CD4-positive, CD25-positive, alpha-beta regulatory T cell (primary cell): ENCODE measurements at regions not wholly inside any gene's neighbourhood (a gene's known extent, or its start where the extent isn't known, plus 50 kb on each side); places are given as distances from the start of the nearest gene placed in this dataset.
"Not testable (repeated sequence)": the region's sequence is repeated elsewhere in the genome, so short reads cannot be mapped to it uniquely, and the experiment has no call there.

ENCODE experiments used
- ATAC-seq, 2 donors: fragments of 150-1000 bp; cut with Tn5 transposase; one replicate each; pipeline ENCODE4 v1.10.0; 2021; ENCODE audit warnings: low read depth in 2 of 2, moderate number of reproducible peaks in 2 of 2, moderate library complexity in 1 of 2
- DNase-seq, 3 donors: peaks; one replicate each; pipeline versions ENCODE4 v3.0.0 to v3.0.0-alpha.2; 2012 to 2022; ENCODE audit warnings: mixed read lengths in 1 of 3
- H3K27ac ChIP-seq: one replicate; pipeline ENCODE4 v1.7.0; 2013; ENCODE audit warnings: mild to moderate bottlenecking, low read length; ENCODE audit not compliant: insufficient read depth, poor library complexity, severe bottlenecking
- H3K27me3 ChIP-seq: one replicate; pipeline ENCODE4 v1.7.0; 2013; ENCODE audit warnings: low read length; ENCODE audit not compliant: control insufficient read depth, insufficient read depth
- H3K36me3 ChIP-seq: one replicate; pipeline ENCODE4 v1.7.0; 2013; ENCODE audit warnings: mild to moderate bottlenecking, low read length, moderate library complexity; ENCODE audit not compliant: control insufficient read depth, insufficient read depth
- H3K4me1 ChIP-seq: 2 replicates; pipeline ENCODE4 v1.7.0; 2013; ENCODE audit warnings: mild to moderate bottlenecking, low read length; ENCODE audit not compliant: insufficient read depth, control insufficient read depth, poor library complexity, severe bottlenecking
- H3K4me3 ChIP-seq: one replicate; pipeline ENCODE4 v1.7.0; 2013; ENCODE audit warnings: low read depth, mild to moderate bottlenecking, low read length, moderate library complexity
- H3K9me3 ChIP-seq, 2 experiments: 1 replicate in 1 of 2; 2 replicates in 1 of 2; pipeline ENCODE4 v1.7.0; 2013; ENCODE audit warnings: low read length in 2 of 2, mild to moderate bottlenecking in 1 of 2, moderate library complexity in 1 of 2; ENCODE audit not compliant: control insufficient read depth in 2 of 2
- H3K27ac Mint-ChIP-seq, 3 donors: one replicate each; pipeline ENCODE4 v1.8.0; 2020 to 2022; ENCODE audit warnings: mild to moderate bottlenecking in 3 of 3, mixed read lengths in 3 of 3, moderate library complexity in 2 of 3
- H3K27me3 Mint-ChIP-seq: one replicate; pipeline ENCODE4 v1.8.0; 2022; ENCODE audit warnings: mild to moderate bottlenecking, mixed read lengths
- H3K36me3 Mint-ChIP-seq: one replicate; pipeline ENCODE4 v1.8.0; 2020; ENCODE audit warnings: mixed read lengths
- H3K4me1 Mint-ChIP-seq, 4 donors: one replicate each; pipeline ENCODE4 v1.8.0; 2020 to 2022; ENCODE audit warnings: mixed read lengths in 4 of 4, mild to moderate bottlenecking in 1 of 4
- H3K4me3 Mint-ChIP-seq, 4 donors: one replicate each; pipeline ENCODE4 v1.8.0; 2020 to 2022; ENCODE audit warnings: mild to moderate bottlenecking in 4 of 4, mixed read lengths in 4 of 4, moderate library complexity in 3 of 4
- H3K9me3 Mint-ChIP-seq, 7 donors: one replicate each; pipeline ENCODE4 v1.8.0; 2020 to 2022; ENCODE audit warnings: mixed read lengths in 7 of 7, mild to moderate bottlenecking in 3 of 7, moderate library complexity in 2 of 7

GRCh38 chr6:165766026-165766425 lies 103.0 kb upstream of the PDE10A start:
- Histone ChIP-seq H3K27me3 (no peaks in the 10 kb centered on the region), H3K27ac (no peak overlapping the region), H3K36me3 (no peaks in the 10 kb centered on the region), H3K4me1 (no peaks in the 10 kb centered on the region), H3K4me3 (no peak overlapping the region), H3K9me3 (no peaks in the 10 kb centered on the region)
- H3K4me3 Mint-ChIP-seq = no peak overlapping the region
- H3K9me3 Mint-ChIP-seq = peaks cover 0 to 4% (median 0%) of the 10 kb centered on the region in 7 donors
- ATAC-seq (no peak), DNase-seq (no peak)
- no peak overlapping the region for H3K27ac Mint-ChIP-seq
- no peaks in the 10 kb centered on the region for H3K27me3 Mint-ChIP-seq
- no peaks in the 10 kb centered on the region for H3K36me3 Mint-ChIP-seq
- no peaks in the 10 kb centered on the region for H3K4me1 Mint-ChIP-seq

- not testable (repeated sequence) for ATAC-seq, DNase-seq, H3K36me3 Mint-ChIP-seq, H3K36me3 ChIP-seq, H3K4me3 Mint-ChIP-seq, H3K4me3 ChIP-seq, H3K27me3 ChIP-seq, H3K27me3 Mint-ChIP-seq, H3K9me3 Mint-ChIP-seq, H3K27ac ChIP-seq, H3K4me1 ChIP-seq, H3K9me3 ChIP-seq, H3K4me1 Mint-ChIP-seq, H3K27ac Mint-ChIP-seq
Observed at GRCh38 chr6:165765256-165765655, 102.2 kb upstream of the PDE10A start.

- Histone ChIP-seq H3K36me3 (no peaks in the 10 kb centered on the region), H3K4me1 (no peaks in the 10 kb centered on the region), H3K9me3 (no peaks in the 10 kb centered on the region), H3K27ac (no peak overlapping the region), H3K27me3 (no peaks in the 10 kb centered on the region), H3K4me3 (no peak overlapping the region)
- no peak for ATAC-seq
- H3K9me3 Mint-ChIP-seq = peaks cover 0 to 4% (median 0%) of the 10 kb centered on the region in 7 donors
- no peaks in the 10 kb centered on the region for H3K4me1 Mint-ChIP-seq
- H3K27ac Mint-ChIP-seq = no peak overlapping the region
- H3K4me3 Mint-ChIP-seq = no peak overlapping the region
- no peaks in the 10 kb centered on the region for H3K36me3 Mint-ChIP-seq
- H3K27me3 Mint-ChIP-seq = no peaks in the 10 kb centered on the region
- DNase-seq = no peak
Observed at GRCh38 chr6:165762876-165763275, 99.8 kb upstream of the PDE10A start.

- no peaks in the 10 kb centered on the region for H3K4me1 Mint-ChIP-seq
- H3K27me3 ChIP-seq = no peaks in the 10 kb centered on the region
- H3K36me3 ChIP-seq = no peaks in the 10 kb centered on the region
- H3K4me3 ChIP-seq = no peak overlapping the region
- no peaks in the 10 kb centered on the region for H3K27me3 Mint-ChIP-seq
- H3K36me3 Mint-ChIP-seq = no peaks in the 10 kb centered on the region
- DNase-seq (no peak), ATAC-seq (no peak)
- no peaks in the 10 kb centered on the region for H3K9me3 ChIP-seq
- no peaks in the 10 kb centered on the region for H3K4me1 ChIP-seq
- no peak overlapping the region for H3K4me3 Mint-ChIP-seq
- H3K27ac ChIP-seq = no peak overlapping the region
- no peak overlapping the region for H3K27ac Mint-ChIP-seq
- peaks cover 0 to 4% (median 0%) of the 10 kb centered on the region in 7 donors for H3K9me3 Mint-ChIP-seq
Observed at GRCh38 chr6:165762125-165762524, 99.1 kb upstream of the PDE10A start.

- H3K27me3 Mint-ChIP-seq = no peaks in the 10 kb centered on the region
- no peak overlapping the region for H3K27ac Mint-ChIP-seq
- no peaks in the 10 kb centered on the region for H3K4me1 Mint-ChIP-seq
- ATAC-seq = no peak
- DNase-seq = no peak
- H3K9me3 Mint-ChIP-seq = peaks cover 0 to 4% (median 0%) of the 10 kb centered on the region in 7 donors
- no peak overlapping the region for H3K27ac ChIP-seq
- no peak overlapping the region for H3K4me3 Mint-ChIP-seq
- no peaks in the 10 kb centered on the region for H3K9me3 ChIP-seq
- no peak overlapping the region for H3K4me3 ChIP-seq
- no peaks in the 10 kb centered on the region for H3K27me3 ChIP-seq
- H3K36me3 Mint-ChIP-seq = no peaks in the 10 kb centered on the region
- no peaks in the 10 kb centered on the region for H3K4me1 ChIP-seq
- H3K36me3 ChIP-seq = no peaks in the 10 kb centered on the region
Observed at GRCh38 chr6:165760803-165761185, 97.8 kb upstream of the PDE10A start.

- Histone ChIP-seq H3K4me3 (no peak overlapping the region), H3K9me3 (no peaks in the 10 kb centered on the region), H3K4me1 (no peaks in the 10 kb centered on the region), H3K27me3 (no peaks in the 10 kb centered on the region), H3K36me3 (no peaks in the 10 kb centered on the region), H3K27ac (no peak overlapping the region)
- H3K36me3 Mint-ChIP-seq = no peaks in the 10 kb centered on the region
- ATAC-seq (no peak), DNase-seq (no peak)
- no peak overlapping the region for H3K4me3 Mint-ChIP-seq
- H3K9me3 Mint-ChIP-seq = peaks cover 0 to 4% (median 0%) of the 10 kb centered on the region in 7 donors
- no peak overlapping the region for H3K27ac Mint-ChIP-seq
- no peaks in the 10 kb centered on the region for H3K4me1 Mint-ChIP-seq
- H3K27me3 Mint-ChIP-seq = no peaks in the 10 kb centered on the region
Observed at GRCh38 chr6:165760126-165760802, 97.2 kb upstream of the PDE10A start.

GRCh38 chr6:165758441-165758840 lies 95.4 kb upstream of the PDE10A start:
- Mint-ChIP-seq H3K9me3 (peaks cover 0 to 4% (median 0%) of the 10 kb centered on the region in 7 donors), H3K36me3 (no peaks in the 10 kb centered on the region), H3K27ac (no peak overlapping the region), H3K4me3 (no peak overlapping the region), H3K27me3 (no peaks in the 10 kb centered on the region), H3K4me1 (no peaks in the 10 kb centered on the region)
- H3K9me3 ChIP-seq = no peaks in the 10 kb centered on the region
- no peak overlapping the region for H3K4me3 ChIP-seq
- DNase-seq = no peak
- H3K4me1 ChIP-seq = no peaks in the 10 kb centered on the region
- no peaks in the 10 kb centered on the region for H3K36me3 ChIP-seq
- no peak for ATAC-seq
- no peaks in the 10 kb centered on the region for H3K27me3 ChIP-seq
- no peak overlapping the region for H3K27ac ChIP-seq

GRCh38 chr6:165755583-165755982 lies 92.5 kb upstream of the PDE10A start:
- no peaks in the 10 kb centered on the region for H3K36me3 Mint-ChIP-seq
- Histone ChIP-seq H3K9me3 (no peaks in the 10 kb centered on the region), H3K27ac (no peak overlapping the region), H3K4me3 (no peak overlapping the region), H3K27me3 (no peaks in the 10 kb centered on the region), H3K4me1 (no peaks in the 10 kb centered on the region), H3K36me3 (no peaks in the 10 kb centered on the region)
- H3K9me3 Mint-ChIP-seq = peaks cover 0 to 1% (median 0%) of the 10 kb centered on the region in 7 donors
- no peaks in the 10 kb centered on the region for H3K27me3 Mint-ChIP-seq
- no peak overlapping the region for H3K27ac Mint-ChIP-seq
- H3K4me1 Mint-ChIP-seq = no peaks in the 10 kb centered on the region
- ATAC-seq = no peak
- no peak overlapping the region for H3K4me3 Mint-ChIP-seq
- no peak for DNase-seq
